ENCODE measurements at regions not wholly inside any gene's neighbourhood (a gene's known extent, or its start where the extent isn't known, plus 50 kb on each side); places are given as distances from the start of the nearest gene placed in this dataset.

DNA sequence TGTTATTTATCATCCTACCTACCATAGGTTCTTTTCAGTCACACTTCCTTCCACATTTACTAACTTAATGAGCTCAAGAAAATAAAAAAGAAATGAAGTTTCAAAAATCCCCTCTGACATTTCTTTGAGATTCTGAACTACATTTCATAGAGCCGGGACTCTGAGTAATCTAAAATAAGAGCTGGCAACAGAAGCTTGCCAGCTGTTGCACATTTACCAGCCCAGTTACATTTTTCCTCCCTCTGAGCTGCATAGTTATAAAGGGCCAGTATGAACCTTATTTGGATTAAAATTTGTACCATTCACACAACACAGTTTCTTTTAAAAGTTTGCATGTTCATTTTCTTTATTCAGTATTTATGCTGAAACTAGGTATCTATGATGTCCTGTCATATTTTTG, 119.5 kb upstream of the CAV2 start:
- TF ChIP-seq STAT3 (IDR thresholded peaks at IDR 0.05; ENCODE audit: low read depth, low read length) (no peak), NR2C1 (IDR thresholded peaks at IDR 0.05) (no peak), POLR2A (IDR thresholded peaks at IDR 0.05; ENCODE audit: low read depth, low read length) (no peak), EZH2 (IDR thresholded peaks at IDR 0.05; ENCODE audit: borderline replicate concordance, control insufficient read depth, low read depth, low read length) (no peak)
